ENCODE measurements at regions not wholly inside any gene's neighbourhood (a gene's known extent, or its start where the extent isn't known, plus 50 kb on each side); places are given as distances from the start of the nearest gene placed in this dataset.

GRCh38 chr15:39448409-39448808 lies 132.5 kb upstream of the THBS1 start:
- no peaks in the 10 kb centered on the region for H3K36me3 Mint-ChIP-seq (ENCODE audit: low read depth)
- H3K4me1 Mint-ChIP-seq: peaks cover 10% of the 10 kb centered on the region
- no peak for DNase-seq
- H3K9me3 Mint-ChIP-seq: peaks cover 4% of the 10 kb centered on the region
- TF ChIP-seq CTCF (IDR thresholded peaks at IDR 0.05): no peak
- H3K27me3 Mint-ChIP-seq (ENCODE audit: low read depth, poor library complexity): peaks cover 4% of the 10 kb centered on the region
- no peak overlapping the region for H3K27ac Mint-ChIP-seq
- no peak overlapping the region for H3K4me3 Mint-ChIP-seq

DNA sequence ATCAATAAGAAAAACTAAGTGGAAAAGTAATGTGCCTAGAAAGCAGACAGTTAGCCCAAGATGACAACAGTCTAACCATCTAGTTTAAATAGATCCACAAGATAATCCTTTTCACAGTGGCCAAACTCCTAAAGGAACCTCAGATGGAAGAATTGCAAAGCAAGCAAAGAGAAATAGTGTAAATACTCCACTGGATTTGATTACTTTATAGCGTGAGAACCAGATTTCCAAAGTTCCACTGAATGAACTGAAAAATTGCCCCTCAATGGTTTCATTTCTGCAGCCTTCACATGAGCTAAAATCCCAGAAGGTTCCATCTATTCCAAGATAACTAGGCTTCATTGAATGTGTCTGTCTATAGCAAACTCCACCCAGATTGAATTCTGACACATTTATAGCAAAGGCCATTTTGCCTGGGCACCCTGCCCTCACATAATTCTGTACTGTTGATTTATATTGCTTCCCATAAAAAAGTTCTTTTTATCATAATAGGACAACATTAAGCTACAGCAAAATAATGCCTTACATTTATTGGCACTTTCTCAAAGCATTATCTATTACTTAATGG lies 129.7 kb upstream of the THBS1 start:
- no peak for TF ChIP-seq CTCF (IDR thresholded peaks at IDR 0.05)
- Mint-ChIP-seq H3K4me1 (peaks cover 5% of the 10 kb centered on the region), H3K27me3 (ENCODE audit: low read depth, poor library complexity) (peaks cover 4% of the 10 kb centered on the region), H3K4me3 (no peak overlapping the region), H3K36me3 (ENCODE audit: low read depth) (no peaks in the 10 kb centered on the region), H3K27ac (no peak overlapping the region), H3K9me3 (peaks cover 4% of the 10 kb centered on the region)
- no peak for DNase-seq

GRCh38 chr15:39451871-39452270 lies 129.0 kb upstream of the THBS1 start:
- no peak for DNase-seq
- H3K27me3 Mint-ChIP-seq (ENCODE audit: low read depth, poor library complexity): peaks cover 4% of the 10 kb centered on the region
- TF ChIP-seq CTCF (IDR thresholded peaks at IDR 0.05): no peak
- no peaks in the 10 kb centered on the region for H3K36me3 Mint-ChIP-seq (ENCODE audit: low read depth)
- no peak overlapping the region for H3K27ac Mint-ChIP-seq
- H3K4me1 Mint-ChIP-seq: peaks cover 5% of the 10 kb centered on the region
- H3K4me3 Mint-ChIP-seq: no peak overlapping the region
- H3K9me3 Mint-ChIP-seq: peaks cover 4% of the 10 kb centered on the region

GRCh38 chr15:39453620-39454019 lies 127.3 kb upstream of the THBS1 start:
- no peak for TF ChIP-seq CTCF (IDR thresholded peaks at IDR 0.05)
- Mint-ChIP-seq H3K36me3 (ENCODE audit: low read depth) (no peaks in the 10 kb centered on the region), H3K9me3 (peaks cover 4% of the 10 kb centered on the region), H3K4me1 (no peaks in the 10 kb centered on the region), H3K27ac (no peak overlapping the region), H3K27me3 (ENCODE audit: low read depth, poor library complexity) (peaks cover 4% of the 10 kb centered on the region), H3K4me3 (no peak overlapping the region)
- no peak for DNase-seq

GRCh38 chr15:39454189-39454986 lies 126.5 kb upstream of the THBS1 start:
- H3K27me3 Mint-ChIP-seq (ENCODE audit: low read depth, poor library complexity): peaks cover 4% of the 10 kb centered on the region
- H3K4me3 Mint-ChIP-seq: no peak overlapping the region
- TF ChIP-seq CTCF (IDR thresholded peaks at IDR 0.05): no peak
- H3K36me3 Mint-ChIP-seq (ENCODE audit: low read depth): no peaks in the 10 kb centered on the region
- no peaks in the 10 kb centered on the region for H3K4me1 Mint-ChIP-seq
- H3K9me3 Mint-ChIP-seq: peaks cover 4% of the 10 kb centered on the region
- DNase-seq: no peak
- H3K27ac Mint-ChIP-seq: no peak overlapping the region

Measured in nephron progenitor cell (in vitro differentiated cells).